ENCODE measurements at regions not wholly inside any gene's neighbourhood (a gene's known extent, or its start where the extent isn't known, plus 50 kb on each side); places are given as distances from the start of the nearest gene placed in this dataset.

- TF ChIP-seq EZH2 (IDR thresholded peaks at IDR 0.05; ENCODE audit: borderline replicate concordance, low read length) (no peak), CTCF (IDR thresholded peaks at IDR 0.05; ENCODE audit: low read length) (no peak)
- H3K9me3 ChIP-seq (ENCODE audit: low read length) = no peaks in the 10 kb centered on the region
- no peaks in the 10 kb centered on the region for H3K79me2 ChIP-seq (ENCODE audit: insufficient read depth, low read length)
- H3K4me2 ChIP-seq (ENCODE audit: low read length) = no peak overlapping the region
- no peaks in the 10 kb centered on the region for H3K9me2 ChIP-seq (ENCODE audit: low read depth, low read length)
- H3K9ac ChIP-seq (ENCODE audit: low read length) = no peak overlapping the region
- H3K36me3 ChIP-seq (ENCODE audit: insufficient read depth, low read length) = no peaks in the 10 kb centered on the region
- H2AFZ ChIP-seq (ENCODE audit: low read length) = no peak overlapping the region
- no peaks in the 10 kb centered on the region for H3F3A ChIP-seq (ENCODE audit: insufficient read depth, low read length)
- H3K4me3 ChIP-seq (ENCODE audit: low read depth, low read length, poor library complexity, severe bottlenecking) = no peak overlapping the region
- no peaks in the 10 kb centered on the region for H3K27me3 ChIP-seq (ENCODE audit: insufficient read depth, low read length)
- H3K27ac ChIP-seq (ENCODE audit: low read depth, low read length, poor library complexity, severe bottlenecking) = no peak overlapping the region
- no peaks in the 10 kb centered on the region for H4K20me1 ChIP-seq (ENCODE audit: insufficient read depth, low read length)
- no peaks in the 10 kb centered on the region for H3K4me1 ChIP-seq (ENCODE audit: insufficient read depth, low read length, severe bottlenecking)
Observed at GRCh38 chr7:81407094-81407493, 362.8 kb downstream of the HGF start.

DNA sequence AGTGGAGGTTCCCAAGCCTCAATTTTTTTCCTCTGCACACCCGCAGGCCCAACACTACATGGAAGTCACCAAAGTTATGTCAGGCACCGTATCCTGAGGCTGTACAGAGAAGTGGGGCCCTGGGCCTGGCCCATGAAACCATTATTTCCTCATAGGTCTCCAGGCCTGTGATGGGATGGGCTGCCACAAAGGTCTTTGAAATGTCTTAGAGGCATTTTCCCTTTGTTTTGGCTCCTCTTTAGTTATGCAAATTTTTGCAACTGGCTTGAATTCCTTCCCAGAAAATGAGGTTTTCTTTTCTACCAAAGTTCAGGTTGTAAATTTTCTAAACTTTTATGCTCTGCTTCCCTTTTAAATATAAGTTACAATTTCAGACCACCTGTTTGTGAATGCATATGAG lies 365.2 kb downstream of the HGF start:
- Histone ChIP-seq H3K79me2 (ENCODE audit: insufficient read depth, low read length) (no peaks in the 10 kb centered on the region), H3K4me1 (ENCODE audit: insufficient read depth, low read length, severe bottlenecking) (no peaks in the 10 kb centered on the region), H3K9ac (ENCODE audit: low read length) (no peak overlapping the region), H3K4me3 (ENCODE audit: low read depth, low read length, poor library complexity, severe bottlenecking) (no peak overlapping the region), H3F3A (ENCODE audit: insufficient read depth, low read length) (no peaks in the 10 kb centered on the region), H3K9me2 (ENCODE audit: low read depth, low read length) (no peaks in the 10 kb centered on the region), H2AFZ (ENCODE audit: low read length) (no peak overlapping the region), H3K27ac (ENCODE audit: low read depth, low read length, poor library complexity, severe bottlenecking) (no peak overlapping the region), H3K4me2 (ENCODE audit: low read length) (no peak overlapping the region), H3K27me3 (ENCODE audit: insufficient read depth, low read length) (no peaks in the 10 kb centered on the region), H3K36me3 (ENCODE audit: insufficient read depth, low read length) (no peaks in the 10 kb centered on the region), H4K20me1 (ENCODE audit: insufficient read depth, low read length) (no peaks in the 10 kb centered on the region), H3K9me3 (ENCODE audit: low read length) (no peaks in the 10 kb centered on the region)
- no peak for TF ChIP-seq CTCF (IDR thresholded peaks at IDR 0.05; ENCODE audit: low read length)
- no peak for TF ChIP-seq EZH2 (IDR thresholded peaks at IDR 0.05; ENCODE audit: borderline replicate concordance, low read length)

- TF ChIP-seq EZH2 (IDR thresholded peaks at IDR 0.05; ENCODE audit: borderline replicate concordance, low read length) (no peak), CTCF (IDR thresholded peaks at IDR 0.05; ENCODE audit: low read length) (no peak)
- H4K20me1 ChIP-seq (ENCODE audit: insufficient read depth, low read length) = no peaks in the 10 kb centered on the region
- no peak overlapping the region for H2AFZ ChIP-seq (ENCODE audit: low read length)
- H3K36me3 ChIP-seq (ENCODE audit: insufficient read depth, low read length) = no peaks in the 10 kb centered on the region
- H3F3A ChIP-seq (ENCODE audit: insufficient read depth, low read length) = no peaks in the 10 kb centered on the region
- H3K4me1 ChIP-seq (ENCODE audit: insufficient read depth, low read length, severe bottlenecking) = no peaks in the 10 kb centered on the region
- no peak overlapping the region for H3K4me2 ChIP-seq (ENCODE audit: low read length)
- H3K27me3 ChIP-seq (ENCODE audit: insufficient read depth, low read length) = no peaks in the 10 kb centered on the region
- H3K79me2 ChIP-seq (ENCODE audit: insufficient read depth, low read length) = no peaks in the 10 kb centered on the region
- H3K4me3 ChIP-seq (ENCODE audit: low read depth, low read length, poor library complexity, severe bottlenecking) = no peak overlapping the region
- H3K9me2 ChIP-seq (ENCODE audit: low read depth, low read length) = no peaks in the 10 kb centered on the region
- no peak overlapping the region for H3K27ac ChIP-seq (ENCODE audit: low read depth, low read length, poor library complexity, severe bottlenecking)
- no peaks in the 10 kb centered on the region for H3K9me3 ChIP-seq (ENCODE audit: low read length)
- H3K9ac ChIP-seq (ENCODE audit: low read length) = no peak overlapping the region
Observed at GRCh38 chr7:81402227-81402626, 367.6 kb downstream of the HGF start.

Measured in OCI-LY1 (cell line).